Neuronal stem cell (in vitro differentiated cells): ENCODE measurements at regions not wholly inside any gene's neighbourhood (a gene's known extent, or its start where the extent isn't known, plus 50 kb on each side); places are given as distances from the start of the nearest gene placed in this dataset.
A peak's percentile ranks its signal among the peaks of the same experiment; 100 is the strongest.

Experiments used
- DNase-seq: peaks from one replicate; pipeline ENCODE4 v3.0.0-alpha.2; 2013; ENCODE audit warnings: low spot score
- H2AFZ ChIP-seq: one replicate; pipeline ENCODE4 v1.6.1; 2013; ENCODE audit warnings: mild to moderate bottlenecking, low read length, inconsistent platforms
- H2AK5ac ChIP-seq: 2 replicates; pipeline ENCODE4 v1.6.1; 2013; ENCODE audit warnings: low read depth, mild to moderate bottlenecking, inconsistent platforms, low read length, moderate library complexity, mixed read lengths
- H2BK120ac ChIP-seq: 2 replicates; pipeline ENCODE4 v1.6.1; 2013; ENCODE audit warnings: low read depth, mild to moderate bottlenecking, inconsistent platforms, low read length, moderate library complexity, mixed read lengths
- H2BK12ac ChIP-seq: one replicate; pipeline ENCODE4 v1.6.1; 2013; ENCODE audit warnings: low read length, inconsistent platforms
- H2BK15ac ChIP-seq: 2 replicates; pipeline ENCODE4 v1.6.1; 2013; ENCODE audit warnings: mild to moderate bottlenecking, low read length, inconsistent platforms, mixed read lengths
- H2BK5ac ChIP-seq: one replicate; pipeline ENCODE4 v1.6.1; 2013; ENCODE audit warnings: inconsistent platforms, mild to moderate bottlenecking, low read length, moderate library complexity
- H3K14ac ChIP-seq: one replicate; pipeline ENCODE4 v1.6.1; 2013; ENCODE audit warnings: low read length, inconsistent platforms
- H3K18ac ChIP-seq: 2 replicates; pipeline ENCODE4 v1.6.1; 2013; ENCODE audit warnings: low read length, inconsistent platforms
- H3K23ac ChIP-seq: 2 replicates; pipeline ENCODE4 v1.6.1; 2013; ENCODE audit warnings: low read depth, mild to moderate bottlenecking, mixed read lengths, low read length, inconsistent platforms; ENCODE audit not compliant: poor library complexity
- H3K27ac ChIP-seq: replicated peaks from 3 replicates; pipeline ENCODE4 v1.5.1; 2013; ENCODE audit warnings: low read length, inconsistent platforms
- H3K27me3 ChIP-seq, 3 experiments: 2 replicates each; pipeline ENCODE4 v1.6.1; 2013; ENCODE audit warnings: low read length in 3 of 3, mild to moderate bottlenecking in 2 of 3, inconsistent platforms in 1 of 3, low read depth in 1 of 3, mixed read lengths in 1 of 3, moderate library complexity in 1 of 3; ENCODE audit not compliant: control insufficient read depth in 3 of 3, insufficient read depth in 3 of 3
- H3K36me3 ChIP-seq, 2 donors: replicated peaks in 1 of 2; 2 replicates each; pipeline ENCODE4 v1.6.1; 2013; ENCODE audit warnings: low read length in 2 of 2; ENCODE audit not compliant: control insufficient read depth in 2 of 2, insufficient read depth in 2 of 2
- H3K4ac ChIP-seq: 2 replicates; pipeline ENCODE4 v1.6.1; 2013; ENCODE audit warnings: inconsistent platforms, mild to moderate bottlenecking, low read length, moderate library complexity
- H3K4me1 ChIP-seq, 2 donors: 1 replicate in 1 of 2; 2 replicates in 1 of 2; pipeline ENCODE4 v1.6.1; 2013; ENCODE audit warnings: low read length in 2 of 2, low read depth in 1 of 2; ENCODE audit not compliant: control insufficient read depth in 2 of 2, insufficient read depth in 1 of 2
- H3K4me2 ChIP-seq: one replicate; pipeline ENCODE4 v1.6.1; 2013; ENCODE audit warnings: mild to moderate bottlenecking, low read length, inconsistent platforms; ENCODE audit not compliant: insufficient read depth, poor library complexity, severe bottlenecking
- H3K4me3 ChIP-seq, 2 donors: 2 replicates each; pipeline ENCODE4 v1.5.1; 2013; ENCODE audit warnings: low read length in 2 of 2, mild to moderate bottlenecking in 2 of 2, inconsistent platforms in 1 of 2, moderate library complexity in 1 of 2
- H3K79me1 ChIP-seq: one replicate; pipeline ENCODE4 v1.6.1; 2013; ENCODE audit warnings: low read depth, mild to moderate bottlenecking, inconsistent platforms, low read length, moderate library complexity
- H3K9ac ChIP-seq: one replicate; pipeline ENCODE4 v1.6.1; 2013; ENCODE audit warnings: mild to moderate bottlenecking, low read depth, low read length, inconsistent platforms; ENCODE audit not compliant: poor library complexity
- H3K9me3 ChIP-seq, 2 donors: replicated peaks in 1 of 2; 2 replicates each; pipeline versions ENCODE3 to v1.6.1; 2013; ENCODE audit warnings: low read length in 2 of 2, mild to moderate bottlenecking in 2 of 2, inconsistent platforms in 1 of 2, low read depth in 1 of 2, mixed read lengths in 1 of 2, moderate library complexity in 1 of 2; ENCODE audit not compliant: control insufficient read depth in 2 of 2, insufficient read depth in 1 of 2
- H4K8ac ChIP-seq: one replicate; pipeline ENCODE4 v1.6.1; 2013; ENCODE audit warnings: low read depth, mild to moderate bottlenecking, inconsistent platforms, low read length, moderate library complexity
- H4K91ac ChIP-seq: one replicate; pipeline ENCODE4 v1.6.1; 2013; ENCODE audit warnings: low read length, low read depth, mild to moderate bottlenecking, inconsistent platforms; ENCODE audit not compliant: poor library complexity
- WGBS, 2 donors: extraction: QIAGEN DNeasy Blood & Tissue Kit; methylation state at CpG; one replicate each; pipeline ENCODE4 v1.1.7; 2013; ENCODE audit warnings: missing lambda C conversion rate in 2 of 2, mixed read lengths in 1 of 2; ENCODE audit not compliant: insufficient read length in 2 of 2, insufficient replicate concordance in 1 of 2; ENCODE audit errors: extremely low coverage in 2 of 2; 5-methylcytosine and 5-hydroxymethylcytosine counted together

- no peak overlapping the region for H4K91ac ChIP-seq
- no peak overlapping the region for H2AK5ac ChIP-seq
- H3K27me3 ChIP-seq, result no peaks in the 10 kb centered on the region
- no CpG with 5 or more reads among the region's 2 CpGs for WGBS, 2 donors
- H3K36me3 ChIP-seq, result no peaks in the 10 kb centered on the region
- no peak overlapping the region for H3K4me2 ChIP-seq
- no peak overlapping the region for H4K8ac ChIP-seq
- H3K27ac ChIP-seq, result no peak overlapping the region
- peaks cover 0 to 2% of the 10 kb centered on the region in 2 donors for H3K4me1 ChIP-seq
- H2BK12ac ChIP-seq, result no peak overlapping the region
- H2BK15ac ChIP-seq, result no peak overlapping the region
- H3K18ac ChIP-seq, result no peak overlapping the region
- H3K9me3 ChIP-seq, result peaks cover 0 to 7% of the 10 kb centered on the region in 2 donors
- H3K79me1 ChIP-seq, result no peaks in the 10 kb centered on the region
- H2BK5ac ChIP-seq, result no peak overlapping the region
- H3K4me3 ChIP-seq, result no peak overlapping the region
- H2BK120ac ChIP-seq, result no peak overlapping the region
- H3K4ac ChIP-seq, result no peak overlapping the region
- no peak overlapping the region for H3K23ac ChIP-seq
- no peak overlapping the region for H3K9ac ChIP-seq
- no peak overlapping the region for H3K14ac ChIP-seq
- H2AFZ ChIP-seq, result no peak overlapping the region
- DNase-seq, result no peak
These were observed 74.1 kb downstream of the PLXNA1 start for GRCh38 chr3:127056976-127057375.

GRCh38 chr3:127059072-127059471 lies 76.2 kb downstream of the PLXNA1 start:
- Histone ChIP-seq H4K8ac (no peak overlapping the region), H3K4me3 (no peak overlapping the region), H2BK15ac (no peak overlapping the region), H2AFZ (no peak overlapping the region), H3K36me3 (no peaks in the 10 kb centered on the region), H3K23ac (no peak overlapping the region), H2BK12ac (no peak overlapping the region), H4K91ac (no peak overlapping the region), H3K4ac (no peak overlapping the region), H3K4me1 (peaks cover 0 to 1% of the 10 kb centered on the region in 2 donors), H3K27ac (no peak overlapping the region), H3K9me3 (peaks cover 0 to 7% of the 10 kb centered on the region in 2 donors), H3K79me1 (no peaks in the 10 kb centered on the region), H2BK120ac (no peak overlapping the region), H3K27me3 (no peaks in the 10 kb centered on the region), H3K14ac (no peak overlapping the region), H2BK5ac (no peak overlapping the region), H2AK5ac (no peak overlapping the region), H3K9ac (no peak overlapping the region), H3K18ac (no peak overlapping the region), H3K4me2 (no peak overlapping the region)
- WGBS, 2 donors, result no CpG with 5 or more reads among the region's 4 CpGs
- no peak for DNase-seq

GRCh38 chr3:127061641-127062040 lies 78.7 kb downstream of the PLXNA1 start:
- H3K9ac ChIP-seq, result no peak overlapping the region
- no peaks in the 10 kb centered on the region for H3K36me3 ChIP-seq
- no peak overlapping the region for H2AFZ ChIP-seq
- no peak overlapping the region for H3K4ac ChIP-seq
- no peak overlapping the region for H2BK15ac ChIP-seq
- peaks cover 0 to 7% of the 10 kb centered on the region in 2 donors for H3K9me3 ChIP-seq
- H4K8ac ChIP-seq, result no peak overlapping the region
- no peak for DNase-seq
- H2AK5ac ChIP-seq, result no peak overlapping the region
- no peak overlapping the region for H3K23ac ChIP-seq
- no peak overlapping the region for H4K91ac ChIP-seq
- no peak overlapping the region for H3K27ac ChIP-seq
- H3K79me1 ChIP-seq, result no peaks in the 10 kb centered on the region
- no peak overlapping the region for H2BK12ac ChIP-seq
- no peaks in the 10 kb centered on the region for H3K27me3 ChIP-seq
- H3K14ac ChIP-seq, result no peak overlapping the region
- no peak overlapping the region for H3K18ac ChIP-seq
- H2BK120ac ChIP-seq, result no peak overlapping the region
- WGBS, 2 donors, result no CpG with 5 or more reads among the region's 6 CpGs
- H2BK5ac ChIP-seq, result no peak overlapping the region
- H3K4me2 ChIP-seq, result no peak overlapping the region
- H3K4me3 ChIP-seq, result no peak overlapping the region
- H3K4me1 ChIP-seq, result peaks cover 0 to 4% of the 10 kb centered on the region in 2 donors

- Histone ChIP-seq H4K8ac (no peak overlapping the region), H2BK15ac (peak overlapping the region; percentile 13), H3K4me1 (peaks cover 0 to 4% of the 10 kb centered on the region in 2 donors), H2AFZ (no peak overlapping the region), H2BK5ac (no peak overlapping the region), H3K27me3 (no peaks in the 10 kb centered on the region), H3K79me1 (no peaks in the 10 kb centered on the region), H3K4me3 (no peak overlapping the region), H3K14ac (no peak overlapping the region), H3K9ac (no peak overlapping the region), H3K9me3 (no peaks in the 10 kb centered on the region), H2BK120ac (no peak overlapping the region), H3K4me2 (no peak overlapping the region), H2AK5ac (no peak overlapping the region), H3K4ac (no peak overlapping the region), H4K91ac (no peak overlapping the region), H3K36me3 (no peaks in the 10 kb centered on the region), H2BK12ac (no peak overlapping the region), H3K27ac (no peak overlapping the region), H3K18ac (peak overlapping the region; percentile 46), H3K23ac (no peak overlapping the region)
- WGBS, 2 donors, result no CpG with 5 or more reads among the region's 13 CpGs
- DNase-seq, result no peak
These were observed 80.0 kb downstream of the PLXNA1 start for GRCh38 chr3:127062926-127063325.
